ENCODE measurements at regions not wholly inside any gene's neighbourhood (a gene's known extent, or its start where the extent isn't known, plus 50 kb on each side); places are given as distances from the start of the nearest gene placed in this dataset.

GRCh38 chr6:95521181-95521580 lies 56.2 kb upstream of the MANEA start:
- Histone ChIP-seq H3K27me3 (ENCODE audit: insufficient read depth, poor library complexity, severe bottlenecking) (no peaks in the 10 kb centered on the region), H3K4me3 (replicated peaks; ENCODE audit: insufficient read depth, low read length) (no peak overlapping the region), H3K27ac (replicated peaks) (no peak overlapping the region)
- no peak for TF ChIP-seq REST (IDR thresholded peaks at IDR 0.05; ENCODE audit: insufficient replicate concordance, low read depth)
- TF ChIP-seq SPI1 (IDR thresholded peaks at IDR 0.05; ENCODE audit: borderline replicate concordance, low read depth): no peak
- no peak for TF ChIP-seq POLR2AphosphoS5 (IDR thresholded peaks at IDR 0.05; ENCODE audit: low read depth)
- TF ChIP-seq GABPA (IDR thresholded peaks at IDR 0.05; ENCODE audit: low read depth): no peak
- TF ChIP-seq CTCF (IDR thresholded peaks at IDR 0.05; ENCODE audit: insufficient read depth, low read length): no peak
- DNase-seq (ENCODE audit: low read depth in 1 of 2, low spot score in 1 of 2): no peak
